Liver (tissue), 3 donors: ENCODE measurements at regions not wholly inside any gene's neighbourhood (a gene's known extent, or its start where the extent isn't known, plus 50 kb on each side); places are given as distances from the start of the nearest gene placed in this dataset.

ENCODE experiments used
- ATF3 ChIP-seq: IDR thresholded peaks from 2 replicates; pipeline ENCODE4 v1.6.1; 2016; ENCODE audit warnings: antibody characterized with exemption
- EGR1 ChIP-seq, 2 donors: IDR thresholded peaks; 2 replicates each; pipeline ENCODE4 v1.6.1; 2016 to 2018; ENCODE audit warnings: antibody characterized with exemption in 2 of 2, low read depth in 2 of 2
- FOXA2 ChIP-seq: IDR thresholded peaks from 2 replicates; pipeline ENCODE4 v1.6.1; 2016; ENCODE audit warnings: antibody characterized with exemption
- GABPA ChIP-seq, 2 donors: IDR thresholded peaks in 1 of 2; conservative IDR thresholded peaks in 1 of 2; 2 replicates each; pipeline ENCODE4 v1.6.1; 2016; ENCODE audit warnings: antibody characterized with exemption in 2 of 2, mild to moderate bottlenecking in 1 of 2, moderate library complexity in 1 of 2
- HNF4A ChIP-seq, 2 donors: conservative IDR thresholded peaks; 2 replicates each; pipeline ENCODE4 v1.6.1; 2016; ENCODE audit warnings: antibody characterized with exemption in 2 of 2, mild to moderate bottlenecking in 2 of 2
- JUND ChIP-seq, 2 donors: IDR thresholded peaks; 2 replicates each; pipeline ENCODE4 v1.6.1; 2016; ENCODE audit warnings: antibody characterized with exemption in 2 of 2
- RAD21 ChIP-seq, 2 donors: IDR thresholded peaks; 2 replicates each; pipeline ENCODE4 v1.6.1; 2016; ENCODE audit warnings: antibody characterized with exemption in 2 of 2, mild to moderate bottlenecking in 2 of 2
- REST ChIP-seq: IDR thresholded peaks from 2 replicates; pipeline ENCODE4 v1.6.1; 2016; ENCODE audit warnings: antibody characterized with exemption, mild to moderate bottlenecking
- TAF1 ChIP-seq: conservative IDR thresholded peaks from 2 replicates; pipeline ENCODE4 v1.6.1; 2016; ENCODE audit warnings: antibody characterized with exemption, mild to moderate bottlenecking
- YY1 ChIP-seq: IDR thresholded peaks from 2 replicates; pipeline ENCODE4 v1.6.1; 2016; ENCODE audit warnings: antibody characterized with exemption, mild to moderate bottlenecking
- TF ChIP-seq, protein P1 (sequence below): fragments of 150-350 bp; IDR thresholded peaks from 2 replicates; pipeline ENCODE4 v1.5.1; 2017; ENCODE audit warnings: improper control_type of control experiment, low read depth, low read length; ENCODE audit not compliant: missing input control
- TF ChIP-seq, protein P2 (sequence below): IDR thresholded peaks from 2 replicates; pipeline ENCODE4 v1.6.1; 2016; ENCODE audit warnings: antibody characterized with exemption
- donor health status: healthy.
- donor health status: healthy.

DNA sequence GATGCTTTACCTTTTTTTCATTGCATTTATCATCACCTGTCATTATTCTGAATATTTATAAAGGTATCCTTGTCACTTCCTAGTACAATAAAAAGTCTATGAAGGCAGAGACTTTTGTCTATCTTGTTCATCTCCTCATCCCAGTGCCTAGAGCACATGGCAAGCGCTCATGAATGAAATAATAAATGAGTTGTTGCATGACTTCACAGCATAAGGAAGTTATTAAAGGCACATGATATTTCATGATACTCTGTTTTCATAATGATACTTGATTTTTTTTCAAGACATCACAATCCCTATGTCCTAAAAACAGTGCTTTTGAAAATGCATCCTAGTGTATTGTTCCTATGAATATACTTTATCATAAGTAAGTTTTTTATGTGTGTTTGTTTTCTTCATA is 310.6 kb upstream of the RSPO3 start:
- TF ChIP-seq, protein P1, sequence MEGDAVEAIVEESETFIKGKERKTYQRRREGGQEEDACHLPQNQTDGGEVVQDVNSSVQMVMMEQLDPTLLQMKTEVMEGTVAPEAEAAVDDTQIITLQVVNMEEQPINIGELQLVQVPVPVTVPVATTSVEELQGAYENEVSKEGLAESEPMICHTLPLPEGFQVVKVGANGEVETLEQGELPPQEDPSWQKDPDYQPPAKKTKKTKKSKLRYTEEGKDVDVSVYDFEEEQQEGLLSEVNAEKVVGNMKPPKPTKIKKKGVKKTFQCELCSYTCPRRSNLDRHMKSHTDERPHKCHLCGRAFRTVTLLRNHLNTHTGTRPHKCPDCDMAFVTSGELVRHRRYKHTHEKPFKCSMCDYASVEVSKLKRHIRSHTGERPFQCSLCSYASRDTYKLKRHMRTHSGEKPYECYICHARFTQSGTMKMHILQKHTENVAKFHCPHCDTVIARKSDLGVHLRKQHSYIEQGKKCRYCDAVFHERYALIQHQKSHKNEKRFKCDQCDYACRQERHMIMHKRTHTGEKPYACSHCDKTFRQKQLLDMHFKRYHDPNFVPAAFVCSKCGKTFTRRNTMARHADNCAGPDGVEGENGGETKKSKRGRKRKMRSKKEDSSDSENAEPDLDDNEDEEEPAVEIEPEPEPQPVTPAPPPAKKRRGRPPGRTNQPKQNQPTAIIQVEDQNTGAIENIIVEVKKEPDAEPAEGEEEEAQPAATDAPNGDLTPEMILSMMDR, result no peak
- TF ChIP-seq RAD21 (IDR thresholded peaks at IDR 0.05), result no peak
- TF ChIP-seq ATF3, result no peak
- no peak for TF ChIP-seq JUND (IDR thresholded peaks at IDR 0.05)
- TF ChIP-seq TAF1, result no peak
- TF ChIP-seq, protein P2, sequence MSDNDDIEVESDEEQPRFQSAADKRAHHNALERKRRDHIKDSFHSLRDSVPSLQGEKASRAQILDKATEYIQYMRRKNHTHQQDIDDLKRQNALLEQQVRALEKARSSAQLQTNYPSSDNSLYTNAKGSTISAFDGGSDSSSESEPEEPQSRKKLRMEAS, result no peak
- no peak for TF ChIP-seq GABPA (IDR thresholded peaks at IDR 0.05 in 1 of 2, conservative IDR thresholded peaks at IDR 0.05 in 1 of 2)
- TF ChIP-seq REST, result no peak
- TF ChIP-seq YY1, result no peak
- no peak for TF ChIP-seq HNF4A (conservative IDR thresholded peaks at IDR 0.05)
- TF ChIP-seq EGR1 (IDR thresholded peaks at IDR 0.05; ENCODE audit: low read depth in 2 of 2), result no peak
- TF ChIP-seq FOXA2, result no peak
